Dermis microvascular lymphatic vessel endothelial cell (primary cell): ENCODE measurements at regions not wholly inside any gene's neighbourhood (a gene's known extent, or its start where the extent isn't known, plus 50 kb on each side); places are given as distances from the start of the nearest gene placed in this dataset.

Experiments used
- DNase-seq, 2 donors: peaks; one replicate each; pipeline versions ENCODE4 v3.0.0 to v3.0.0-alpha.2; 2010; ENCODE audit warnings: low read depth in 2 of 2

DNA sequence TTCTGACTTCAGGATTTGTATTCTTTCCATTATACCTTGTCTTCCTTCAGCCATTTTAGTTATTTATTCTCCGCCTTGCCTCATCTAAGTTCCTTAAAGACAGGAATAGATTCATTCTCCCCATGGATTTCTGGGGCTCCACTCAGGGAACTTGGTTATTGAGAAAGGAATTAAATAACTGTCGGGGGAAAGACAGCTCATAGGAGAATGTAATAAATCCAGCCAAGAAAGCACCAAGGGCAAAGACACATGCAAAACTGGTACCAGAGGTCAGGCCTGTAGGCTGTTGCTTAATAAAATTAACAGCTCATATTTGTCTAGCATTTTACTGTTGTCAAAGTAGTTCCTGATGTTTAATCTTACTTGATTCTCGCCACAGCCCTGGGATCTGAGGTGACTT, 357.2 kb downstream of the TMEM38B start:
- no peak for DNase-seq

DNA sequence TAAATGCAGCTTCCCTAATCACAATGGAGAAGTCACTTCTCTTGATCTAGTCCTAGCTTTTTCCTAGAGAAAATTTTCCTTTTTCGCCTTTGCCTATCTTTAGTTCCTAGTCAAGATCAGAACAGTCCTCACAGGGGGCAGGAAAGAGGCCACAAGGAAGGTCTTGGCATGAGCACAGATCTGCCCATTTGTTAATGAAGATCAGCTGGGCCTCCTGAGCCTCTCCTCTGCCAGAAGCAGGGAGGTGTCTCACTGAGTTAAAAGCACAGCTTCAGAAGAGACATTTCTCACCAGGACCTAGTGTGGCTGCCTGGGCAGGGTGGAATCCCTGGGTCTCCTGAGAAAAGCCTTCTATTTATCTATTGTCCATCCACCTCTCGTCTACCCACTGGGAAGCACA, 357.8 kb downstream of the TMEM38B start:
- DNase-seq: no peak

DNA sequence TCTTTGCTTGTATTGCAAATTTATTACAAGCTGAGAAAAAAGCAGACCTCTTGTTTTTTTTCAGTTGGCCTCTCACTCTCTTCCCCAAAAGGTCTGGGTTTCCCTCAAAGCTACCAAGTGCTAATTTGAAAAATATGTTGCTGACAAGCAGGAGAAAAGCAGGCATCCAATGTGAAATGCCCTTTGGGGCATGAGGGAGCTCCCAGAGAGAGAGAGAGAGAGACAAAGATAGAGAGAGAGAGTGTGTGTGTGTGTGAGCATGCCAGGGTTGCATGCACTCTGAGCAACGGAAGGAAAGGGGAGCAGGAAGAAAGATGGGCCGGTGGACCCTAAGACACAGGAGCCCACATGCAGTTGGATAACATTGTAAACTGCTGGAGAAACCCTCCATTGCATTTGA, 358.4 kb downstream of the TMEM38B start:
- DNase-seq: no peak

DNA sequence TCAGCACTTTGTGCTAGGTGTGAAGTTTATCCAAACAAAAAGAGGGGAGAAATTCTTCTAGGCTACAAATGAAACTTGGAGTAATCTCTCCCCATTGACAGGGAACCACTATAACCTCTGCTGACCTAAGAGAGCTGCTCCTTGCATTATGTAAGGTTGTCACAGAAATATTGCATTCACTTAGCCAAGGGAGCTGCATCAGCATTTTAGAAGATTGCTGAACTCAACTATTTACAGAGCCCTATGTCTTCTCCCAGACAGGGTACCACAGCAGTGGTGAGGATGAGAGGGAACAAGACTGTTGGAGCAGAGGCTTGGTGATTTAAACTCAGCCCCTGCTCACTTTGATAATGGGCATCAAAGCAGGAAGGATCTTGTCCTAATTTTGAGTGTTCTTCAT, 362.0 kb downstream of the TMEM38B start:
- DNase-seq: no peak

DNA sequence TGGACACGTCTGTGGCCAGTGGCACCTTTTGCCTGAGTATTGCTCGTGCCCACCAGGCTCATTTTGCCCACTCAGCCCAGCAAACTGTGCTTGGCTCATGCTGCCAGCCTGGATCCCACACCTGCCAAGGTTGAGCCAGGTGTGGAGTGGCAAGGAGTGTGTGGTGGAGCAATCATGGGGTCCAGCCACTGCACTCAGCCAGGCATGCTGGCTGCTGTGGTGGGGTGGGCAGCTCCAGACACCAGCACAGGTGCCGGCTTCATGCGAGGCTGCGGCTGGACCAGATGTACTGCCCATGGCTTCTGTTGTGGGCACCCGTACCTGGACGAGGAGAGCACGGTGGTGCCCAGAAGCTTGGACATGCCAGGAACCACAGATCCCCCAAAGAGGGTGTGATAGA, 364.1 kb downstream of the TMEM38B start:
- no peak for DNase-seq

DNA sequence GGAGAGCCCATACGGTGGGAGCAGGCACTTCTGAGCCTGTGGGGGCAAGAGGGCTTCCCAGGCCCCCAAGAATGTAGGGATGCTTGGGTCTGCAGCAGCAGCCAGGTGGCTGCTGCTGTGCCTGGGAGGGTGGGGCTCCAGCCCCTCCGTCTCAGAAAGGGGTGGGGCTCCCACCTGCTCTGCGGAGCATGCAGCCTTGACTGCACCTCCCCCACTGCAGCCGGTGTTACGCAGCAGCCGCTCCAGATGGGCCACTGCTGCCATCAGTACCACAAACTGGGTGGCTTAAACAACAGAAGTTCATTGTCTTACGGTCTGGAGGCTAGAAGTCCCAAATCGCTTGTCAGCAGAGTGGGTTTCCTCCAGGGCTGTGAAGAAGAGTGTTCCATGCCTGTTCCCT, 365.5 kb downstream of the TMEM38B start:
- no peak for DNase-seq

DNA sequence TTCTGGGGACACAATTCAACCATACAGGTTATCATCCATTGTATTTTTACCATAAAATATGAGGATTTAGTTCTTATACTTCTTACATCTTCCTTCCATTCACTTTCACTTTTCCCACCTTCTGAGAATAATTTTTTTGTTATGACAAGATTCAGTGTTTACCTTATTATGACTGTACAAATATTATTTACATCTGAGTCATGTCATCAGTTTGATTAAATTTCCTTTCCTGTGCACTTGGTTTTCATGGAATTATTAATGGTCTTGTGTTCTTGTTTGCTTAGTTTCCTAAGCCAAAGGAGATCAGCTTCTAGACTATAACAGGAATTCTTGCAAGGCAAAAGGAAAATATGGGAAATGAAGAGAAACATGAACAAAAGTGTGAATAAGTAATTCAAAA, 366.5 kb downstream of the TMEM38B start:
- no peak for DNase-seq

DNA sequence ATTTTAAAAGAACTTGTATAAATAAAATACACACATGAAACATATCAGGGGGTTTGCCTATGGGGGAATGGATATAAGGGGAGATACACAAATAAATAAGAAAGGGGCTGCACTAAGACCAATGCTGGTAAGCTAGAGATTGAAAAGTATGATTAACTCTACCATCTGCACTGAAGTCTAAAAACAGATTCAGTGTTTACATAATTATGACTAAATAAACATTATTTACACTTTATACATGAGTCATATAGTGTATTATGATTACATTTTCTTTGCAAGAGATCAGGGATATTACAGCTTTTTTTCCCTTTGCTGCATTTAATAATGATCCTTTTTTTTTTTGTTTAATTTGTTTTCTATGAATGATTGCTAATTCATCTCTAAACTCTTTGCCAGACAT, 367.9 kb downstream of the TMEM38B start:
- no peak for DNase-seq

DNA sequence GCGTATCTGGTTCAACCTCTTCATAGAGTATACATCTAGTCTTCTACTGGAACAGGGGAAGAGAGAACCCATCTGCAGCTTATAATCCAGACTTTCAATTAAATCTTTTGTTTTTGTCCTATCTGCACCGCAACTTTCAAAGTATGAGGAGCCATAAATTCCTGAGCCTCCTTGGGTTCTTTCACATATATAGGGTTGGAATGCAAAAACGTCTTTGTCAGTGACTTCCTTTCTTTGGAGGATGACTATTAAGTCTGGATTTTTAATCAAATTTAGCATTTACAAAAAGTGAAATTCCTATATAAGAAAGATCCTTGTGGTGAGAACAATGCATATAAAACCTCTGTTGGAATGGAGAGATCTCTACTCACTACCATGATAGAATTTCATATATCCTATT, 370.8 kb downstream of the TMEM38B start:
- DNase-seq: no peak

DNA sequence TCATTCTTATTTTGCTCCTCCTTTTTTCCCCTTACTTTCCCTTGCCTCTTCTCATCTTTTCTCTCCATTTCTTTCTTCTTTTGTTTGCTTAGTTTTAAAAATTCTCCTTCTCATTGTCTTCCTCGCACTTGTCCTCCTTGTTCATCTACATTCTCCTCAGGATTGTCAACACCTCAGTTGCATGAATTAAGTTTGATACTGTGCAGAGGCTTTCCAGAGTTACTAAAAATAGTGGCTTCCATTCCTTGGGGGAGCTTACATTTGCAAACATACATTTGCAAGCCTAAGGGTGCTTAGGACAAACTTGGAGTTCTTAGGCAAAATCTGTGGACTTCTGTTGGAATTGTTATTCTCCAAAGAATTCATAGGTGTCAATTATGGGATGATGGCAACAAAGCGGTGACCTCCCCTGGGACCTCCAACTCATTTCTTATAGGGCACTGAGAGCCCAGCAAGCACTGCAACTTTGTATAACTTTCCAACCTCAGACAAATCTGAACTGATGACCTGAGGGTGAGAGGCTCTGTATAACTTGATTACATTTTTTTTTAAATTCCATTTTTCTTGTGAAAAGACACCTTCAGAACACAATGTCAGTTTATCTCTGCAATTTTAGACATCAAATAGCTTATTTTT, 371.4 kb downstream of the TMEM38B start:
- no peak for DNase-seq

DNA sequence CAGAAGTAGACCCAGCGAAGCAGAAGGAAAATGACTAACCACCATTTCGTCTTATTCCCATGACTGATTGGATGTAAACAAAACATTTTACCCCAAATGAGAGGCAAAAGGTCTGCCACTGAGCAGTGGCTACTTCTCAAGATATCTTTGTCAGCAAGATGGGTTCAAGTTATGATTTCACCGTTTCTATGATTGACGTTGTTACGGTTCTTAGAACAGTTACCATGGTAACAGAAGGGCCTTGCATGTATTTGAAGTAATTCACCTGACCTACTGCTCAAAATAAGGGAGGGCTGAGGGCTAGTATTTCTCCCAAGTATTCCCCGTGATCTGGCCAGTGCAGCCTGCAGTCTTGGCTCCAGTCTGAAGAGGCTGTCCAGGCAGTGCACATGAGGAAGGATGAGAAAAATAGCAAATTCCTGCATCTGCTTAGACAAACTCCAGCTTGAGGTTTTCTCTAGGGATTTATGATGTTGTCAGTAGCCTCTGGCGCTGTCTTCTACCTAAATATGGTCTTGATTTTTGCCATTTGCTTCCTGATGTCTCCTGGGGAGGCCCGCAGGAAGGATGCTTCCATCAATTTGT, 372.7 kb downstream of the TMEM38B start:
- DNase-seq: no peak

DNA sequence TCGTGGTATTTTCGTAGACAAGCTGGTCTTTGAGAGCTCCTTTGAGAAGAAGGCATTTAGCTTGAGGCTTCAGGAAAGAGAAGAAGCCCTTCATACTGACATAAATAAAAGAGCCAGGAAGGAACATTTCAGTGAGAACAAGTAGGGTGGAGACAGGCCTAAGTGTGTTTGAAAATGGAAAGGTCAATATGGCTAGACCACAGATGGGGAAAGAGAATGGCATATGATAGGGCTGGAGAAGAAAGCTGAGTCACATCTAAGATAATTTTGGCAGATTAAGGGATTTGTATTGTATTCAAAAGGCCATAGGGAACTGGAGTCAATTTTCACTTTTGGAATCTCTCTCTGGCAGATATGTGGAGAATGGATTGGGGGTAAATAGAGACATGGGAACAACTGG, 374.9 kb downstream of the TMEM38B start:
- DNase-seq: no peak

DNA sequence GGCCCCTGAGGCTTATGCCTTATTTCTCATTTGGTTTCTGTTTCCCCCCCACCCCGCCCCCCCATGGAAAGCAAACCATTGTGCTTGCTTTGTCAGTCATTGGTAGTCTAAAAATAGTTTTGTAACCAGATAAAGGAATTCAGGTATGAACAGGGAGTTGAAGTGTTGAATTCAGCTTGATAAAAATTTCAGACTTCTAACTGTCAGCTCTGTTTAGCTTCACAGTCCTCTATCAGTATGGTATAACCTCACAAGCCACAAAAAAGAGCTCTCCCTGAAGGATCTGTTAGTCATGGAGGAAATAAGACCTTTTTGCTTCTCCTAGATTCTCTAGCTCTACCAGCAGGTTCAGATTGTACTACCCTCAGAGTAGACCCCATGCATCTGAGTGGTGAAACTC, 378.1 kb downstream of the TMEM38B start:
- DNase-seq: no peak

DNA sequence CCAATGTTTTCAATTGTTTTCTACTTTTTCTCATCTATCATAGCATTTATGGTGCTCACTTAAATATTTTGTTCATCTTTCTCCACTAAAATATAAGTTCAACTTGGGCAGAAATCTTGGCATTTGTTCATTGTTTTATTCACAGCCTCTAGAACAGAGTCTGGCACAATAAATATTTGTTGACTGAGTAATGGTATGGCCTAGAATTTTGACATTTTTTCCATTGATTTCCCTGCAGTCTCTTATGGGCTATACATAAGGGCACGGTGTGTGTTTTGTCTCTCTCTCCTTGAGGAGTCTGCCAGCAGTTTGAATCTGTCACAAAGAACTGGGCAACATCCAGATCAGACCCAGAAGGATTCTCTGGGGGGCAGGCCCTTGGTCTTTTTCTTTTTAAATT, 379.7 kb downstream of the TMEM38B start:
- no peak for DNase-seq

DNA sequence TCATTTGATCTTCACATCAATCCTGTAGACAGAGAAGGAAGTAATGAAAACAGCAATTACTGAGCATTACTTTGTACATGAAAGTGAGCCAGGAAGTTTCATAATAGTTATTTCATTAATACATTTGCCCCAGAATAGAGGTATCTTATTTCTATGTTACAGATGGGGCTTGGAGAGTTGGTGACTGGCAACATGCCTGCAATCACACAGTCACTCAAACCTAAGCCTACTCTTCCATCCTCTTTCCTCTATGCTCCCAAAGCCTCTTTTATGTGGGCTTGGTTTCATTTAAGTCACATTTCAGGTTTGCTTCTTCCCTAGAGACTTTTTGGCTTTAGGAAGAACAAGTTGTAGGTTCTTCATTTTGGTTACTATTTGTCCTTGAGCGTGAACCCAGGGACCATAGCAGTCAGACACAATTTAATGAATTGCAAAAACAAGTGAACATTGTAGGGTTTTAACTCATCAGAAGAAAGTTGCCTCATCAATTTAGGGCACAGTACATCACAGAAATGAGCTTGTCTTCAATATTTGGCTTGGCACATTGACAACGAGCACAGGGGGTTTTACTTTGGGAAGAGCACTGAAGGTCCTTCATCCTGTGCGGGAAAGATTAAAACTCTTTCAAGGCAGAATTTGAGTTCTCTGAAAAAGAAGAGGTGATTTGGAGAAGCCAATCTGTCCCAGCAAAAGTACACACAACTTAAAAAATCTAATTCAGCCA, 381.1 kb downstream of the TMEM38B start:
- DNase-seq: no peak

DNA sequence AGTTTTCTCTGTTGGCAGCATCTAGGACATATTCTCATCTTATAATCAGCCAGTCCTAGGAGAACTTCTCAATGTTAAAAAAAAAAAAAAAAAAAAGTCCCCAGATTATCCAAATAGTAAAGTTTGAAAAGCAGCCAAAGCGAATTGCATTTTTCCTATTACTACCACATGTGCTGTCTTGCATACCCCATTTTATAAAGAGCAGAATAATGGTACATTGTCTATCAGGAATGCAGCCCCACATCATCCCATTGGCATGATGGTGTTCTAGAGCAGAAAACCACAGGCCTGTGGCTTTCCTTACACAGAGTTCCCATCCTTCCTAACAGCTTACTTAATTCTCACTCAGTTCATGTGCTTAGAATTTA, 381.6 kb downstream of the TMEM38B start:
- no peak for DNase-seq

DNA sequence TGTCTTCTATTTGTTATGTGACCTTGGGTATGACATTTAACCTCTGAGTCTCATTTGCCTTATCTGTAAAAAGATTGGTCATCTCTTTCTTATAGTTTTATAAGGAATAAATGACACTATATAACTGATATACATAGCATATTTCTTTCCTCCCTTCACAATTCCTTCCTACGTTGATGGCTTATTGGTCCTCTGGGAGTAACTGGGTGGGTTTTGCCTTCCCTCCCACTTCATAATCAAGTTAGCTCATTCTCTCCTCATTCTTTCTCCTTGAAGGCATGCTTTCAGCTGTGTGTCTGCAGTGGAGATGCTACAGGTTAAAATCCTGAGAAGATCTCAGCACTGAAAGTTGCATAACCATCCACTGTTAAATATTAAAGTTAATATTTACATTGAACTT, 382.4 kb downstream of the TMEM38B start:
- DNase-seq: no peak

DNA sequence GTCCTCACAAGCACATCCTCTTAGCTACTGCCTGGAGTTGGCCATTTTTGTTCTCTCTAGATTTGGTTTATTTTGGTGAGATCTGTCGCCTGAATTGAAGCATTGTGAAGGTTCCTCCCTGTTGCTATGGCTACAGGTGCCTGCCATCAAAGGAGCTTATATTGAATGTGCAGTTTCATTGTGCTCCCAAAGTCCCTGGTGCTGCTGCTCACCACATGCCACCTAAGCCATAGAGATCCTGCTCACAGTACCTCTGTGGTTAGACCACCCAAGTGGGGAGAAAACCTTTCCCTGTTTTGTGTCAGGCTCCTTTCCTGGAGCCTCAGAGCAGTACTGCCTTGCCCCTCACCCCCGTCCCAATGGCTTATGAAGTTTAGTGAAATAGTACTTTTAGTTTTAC, 383.4 kb downstream of the TMEM38B start:
- no peak for DNase-seq

DNA sequence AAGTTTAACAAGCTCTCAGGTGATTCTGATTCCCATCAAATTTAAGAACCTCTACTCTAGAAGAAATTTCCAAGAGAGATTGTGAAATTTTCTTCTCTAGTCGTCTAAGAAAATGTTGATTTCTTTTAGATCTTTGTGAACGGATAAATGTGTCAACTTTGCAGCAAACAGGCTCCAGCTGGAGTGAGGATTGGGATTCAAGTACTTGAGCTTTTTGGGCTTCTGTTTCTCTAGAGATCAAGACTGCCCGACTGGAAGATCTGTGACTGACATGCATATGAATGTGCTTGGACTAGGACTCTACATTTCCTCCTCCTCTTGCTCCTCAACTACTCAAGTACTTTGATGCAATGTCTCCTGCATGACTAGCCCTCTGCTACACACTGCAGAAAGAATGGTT, 388.3 kb downstream of the TMEM38B start:
- DNase-seq: no peak

DNA sequence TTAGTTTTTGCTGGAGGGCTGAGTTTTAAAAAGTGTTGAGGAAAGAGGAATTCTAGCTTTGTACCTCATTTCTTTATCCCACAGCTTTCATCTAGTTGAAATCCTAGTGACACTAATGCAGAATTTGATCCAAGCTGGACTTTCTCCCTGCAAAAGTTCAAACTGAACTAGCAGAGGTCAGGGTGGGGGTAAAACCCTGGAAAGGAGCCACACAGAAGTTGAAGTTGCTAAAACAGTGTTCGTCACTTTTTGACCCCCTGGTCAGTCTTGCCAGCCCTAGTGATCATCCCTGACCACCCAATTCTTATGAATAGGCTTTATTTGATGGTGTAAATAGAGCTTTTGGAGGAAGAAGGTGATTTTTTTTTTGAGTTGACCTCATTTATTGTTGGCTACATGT, 390.4 kb downstream of the TMEM38B start:
- DNase-seq: no peak

DNA sequence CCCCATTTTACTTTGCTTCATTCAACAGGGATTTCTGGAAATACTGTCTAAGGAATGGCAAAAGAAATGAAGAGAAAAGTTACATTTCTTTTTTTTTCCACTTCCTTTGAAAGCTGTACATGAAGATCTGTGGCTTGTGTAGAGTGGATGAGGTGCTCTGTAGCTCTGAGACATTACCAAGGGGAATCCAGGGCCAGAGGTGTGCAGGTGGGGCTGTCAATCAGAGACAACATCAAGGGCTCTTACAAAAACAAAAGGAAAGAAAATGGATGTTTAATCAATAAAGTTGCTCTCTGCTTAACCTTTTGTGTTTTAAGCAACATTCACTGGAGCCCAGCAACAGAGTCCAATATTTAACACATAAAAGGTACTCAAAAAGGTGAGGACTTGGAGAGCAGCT, 391.1 kb downstream of the TMEM38B start:
- no peak for DNase-seq

DNA sequence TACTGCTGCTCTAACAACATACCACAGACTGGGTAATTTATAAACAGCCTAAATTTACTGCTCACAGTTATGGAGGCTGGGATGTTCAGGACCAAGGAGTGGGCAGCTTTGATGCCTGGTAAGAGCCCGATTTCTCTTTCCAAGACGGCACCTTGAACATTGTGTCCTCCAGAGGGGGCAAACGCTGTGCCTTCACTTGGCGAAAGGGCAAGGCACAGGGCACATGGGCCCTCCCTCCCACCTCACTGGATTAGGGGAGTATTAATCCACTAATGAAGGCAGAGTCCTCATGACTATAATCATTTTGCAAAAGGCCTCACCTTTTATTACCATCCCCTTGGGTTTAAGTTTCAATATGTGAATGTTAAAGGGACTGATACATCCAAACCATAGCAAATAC, 397.7 kb downstream of the TMEM38B start:
- no peak for DNase-seq

DNA sequence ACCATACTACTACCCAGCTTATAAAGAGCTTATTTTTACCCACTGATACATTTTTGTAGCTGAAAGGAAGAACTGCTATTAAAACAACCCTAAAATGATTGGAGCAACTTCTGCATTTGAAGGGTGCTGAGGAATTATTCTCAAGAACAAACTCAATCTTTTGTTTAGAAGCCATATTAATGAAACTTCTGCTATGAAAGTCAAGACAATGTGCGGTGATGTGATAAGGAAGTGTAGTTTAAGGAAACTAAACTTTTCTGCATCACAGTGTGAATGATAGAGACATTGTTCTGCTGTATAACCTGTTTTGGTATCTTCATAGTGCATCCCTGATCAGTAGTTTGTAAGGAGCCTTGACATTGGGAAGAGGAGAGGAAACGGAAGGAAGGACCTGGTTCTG, 408.5 kb downstream of the TMEM38B start:
- no peak for DNase-seq
